ENCODE measurements at regions not wholly inside any gene's neighbourhood (a gene's known extent, or its start where the extent isn't known, plus 50 kb on each side); places are given as distances from the start of the nearest gene placed in this dataset.

DNA sequence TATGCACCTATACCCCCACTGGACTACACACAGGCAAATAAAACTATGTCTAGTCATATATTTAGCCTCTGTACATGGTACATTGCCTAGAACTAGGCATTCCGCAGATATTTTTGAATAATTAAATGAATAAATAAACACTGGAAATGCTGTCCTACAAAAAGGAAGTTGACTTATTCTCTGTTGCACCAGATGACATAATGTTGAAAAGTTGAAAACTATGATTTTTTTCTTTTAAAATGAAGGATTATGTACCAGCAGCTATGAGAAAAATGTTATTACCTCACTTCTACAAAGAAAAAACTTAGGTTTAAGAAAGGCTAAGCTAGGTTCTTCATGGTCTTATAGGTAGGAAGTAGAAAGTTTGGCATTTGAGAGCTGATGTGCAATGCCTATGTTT is 856.6 kb downstream of the METTL15 start:
- H3K27ac ChIP-seq (ENCODE audit: low read length in 2 of 2): no peak overlapping the region
- no peak overlapping the region for H3K4me3 ChIP-seq (ENCODE audit: control extremely low read depth in 1 of 5, extremely low read depth in 1 of 5, insufficient read depth in 1 of 5, low read depth in 2 of 5, low read length in 4 of 5)
- H3K27me3 ChIP-seq (replicated peaks in 1 of 4; ENCODE audit: control extremely low read depth in 1 of 4, control insufficient read depth in 3 of 4, insufficient read depth in 4 of 4, low read length in 3 of 4): no peaks in the 10 kb centered on the region
- H3K9me3 ChIP-seq (ENCODE audit: control extremely low read depth in 1 of 3, control insufficient read depth in 2 of 3, insufficient read depth in 1 of 3, low read length in 2 of 3): no peaks in the 10 kb centered on the region
- H3K79me2 ChIP-seq (ENCODE audit: control insufficient read depth, insufficient read depth, low read length): no peaks in the 10 kb centered on the region
- no CpG with 5 or more reads among the region's 1 CpG for WGBS (ENCODE audit: insufficient coverage)
- DNase-seq (no peak), ATAC-seq (ENCODE audit: low read depth) (no peak)
- H2AFZ ChIP-seq (ENCODE audit: insufficient read depth, low read depth, low read length, poor library complexity, severe bottlenecking): no peak overlapping the region
- Mint-ChIP-seq H3K27me3 (no peaks in the 10 kb centered on the region), H3K4me3 (no peak overlapping the region), H3K27ac (no peak overlapping the region), H3K9me3 (ENCODE audit: insufficient read depth) (no peaks in the 10 kb centered on the region), H3K4me1 (no peaks in the 10 kb centered on the region)
- no peaks in the 10 kb centered on the region for H3K4me1 ChIP-seq (ENCODE audit: control insufficient read depth in 2 of 2, insufficient read depth in 2 of 2, low read length in 2 of 2)
- H3K36me3 ChIP-seq (replicated peaks in 1 of 2; ENCODE audit: control extremely low read depth in 1 of 2, control insufficient read depth in 1 of 2, extremely low read depth in 1 of 2, insufficient read depth in 2 of 2, low read length in 1 of 2): no peaks in the 10 kb centered on the region
- H4K20me1 ChIP-seq (ENCODE audit: control insufficient read depth, insufficient read depth, low read length, poor library complexity, severe bottlenecking): no peaks in the 10 kb centered on the region
- ChIA-PET POLR2A (no interaction called here), CTCF (no interaction called here)
- H3K4me2 ChIP-seq (replicated peaks; ENCODE audit: low read depth, low read length, poor library complexity, severe bottlenecking): no peak overlapping the region
- H3K9ac ChIP-seq (ENCODE audit: low read length): no peak overlapping the region
- intact Hi-C loops (cut with micrococcal nuclease): no loop called here
- TF ChIP-seq EZH2 (IDR thresholded peaks at IDR 0.05; ENCODE audit: borderline replicate concordance, insufficient read depth, low read depth, low read length, poor library complexity, severe bottlenecking): no peak
- TF ChIP-seq, protein P1, sequence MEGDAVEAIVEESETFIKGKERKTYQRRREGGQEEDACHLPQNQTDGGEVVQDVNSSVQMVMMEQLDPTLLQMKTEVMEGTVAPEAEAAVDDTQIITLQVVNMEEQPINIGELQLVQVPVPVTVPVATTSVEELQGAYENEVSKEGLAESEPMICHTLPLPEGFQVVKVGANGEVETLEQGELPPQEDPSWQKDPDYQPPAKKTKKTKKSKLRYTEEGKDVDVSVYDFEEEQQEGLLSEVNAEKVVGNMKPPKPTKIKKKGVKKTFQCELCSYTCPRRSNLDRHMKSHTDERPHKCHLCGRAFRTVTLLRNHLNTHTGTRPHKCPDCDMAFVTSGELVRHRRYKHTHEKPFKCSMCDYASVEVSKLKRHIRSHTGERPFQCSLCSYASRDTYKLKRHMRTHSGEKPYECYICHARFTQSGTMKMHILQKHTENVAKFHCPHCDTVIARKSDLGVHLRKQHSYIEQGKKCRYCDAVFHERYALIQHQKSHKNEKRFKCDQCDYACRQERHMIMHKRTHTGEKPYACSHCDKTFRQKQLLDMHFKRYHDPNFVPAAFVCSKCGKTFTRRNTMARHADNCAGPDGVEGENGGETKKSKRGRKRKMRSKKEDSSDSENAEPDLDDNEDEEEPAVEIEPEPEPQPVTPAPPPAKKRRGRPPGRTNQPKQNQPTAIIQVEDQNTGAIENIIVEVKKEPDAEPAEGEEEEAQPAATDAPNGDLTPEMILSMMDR (IDR thresholded peaks at IDR 0.05): no peak

DNA sequence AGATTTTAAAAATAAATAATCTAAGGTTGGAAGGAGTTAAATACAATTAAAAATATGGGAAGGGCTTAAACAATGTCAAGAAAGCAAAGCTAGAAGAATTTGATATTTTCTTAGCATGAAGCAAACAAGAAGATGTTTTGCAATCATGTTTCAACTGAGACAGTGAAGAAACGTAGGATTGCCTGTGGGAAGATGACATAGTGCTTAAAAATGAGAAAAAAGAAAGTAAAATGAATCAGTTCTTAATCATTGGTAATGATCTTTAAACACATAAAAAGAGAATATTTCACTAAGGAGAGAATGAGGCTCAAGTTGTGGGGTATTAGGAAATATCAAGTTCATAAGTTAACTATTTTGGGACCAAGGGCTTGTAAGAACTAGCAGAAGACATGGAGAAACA is 855.0 kb downstream of the METTL15 start:
- Histone ChIP-seq H3K9me3 (ENCODE audit: control extremely low read depth in 1 of 3, control insufficient read depth in 2 of 3, insufficient read depth in 1 of 3, low read length in 2 of 3) (no peaks in the 10 kb centered on the region), H3K4me3 (ENCODE audit: control extremely low read depth in 1 of 5, extremely low read depth in 1 of 5, insufficient read depth in 1 of 5, low read depth in 2 of 5, low read length in 4 of 5) (no peak overlapping the region), H3K4me1 (ENCODE audit: control insufficient read depth in 2 of 2, insufficient read depth in 2 of 2, low read length in 2 of 2) (no peaks in the 10 kb centered on the region), H3K9ac (ENCODE audit: low read length) (no peak overlapping the region), H2AFZ (ENCODE audit: insufficient read depth, low read depth, low read length, poor library complexity, severe bottlenecking) (no peak overlapping the region), H4K20me1 (ENCODE audit: control insufficient read depth, insufficient read depth, low read length, poor library complexity, severe bottlenecking) (no peaks in the 10 kb centered on the region), H3K36me3 (replicated peaks in 1 of 2; ENCODE audit: control extremely low read depth in 1 of 2, control insufficient read depth in 1 of 2, extremely low read depth in 1 of 2, insufficient read depth in 2 of 2, low read length in 1 of 2) (no peaks in the 10 kb centered on the region), H3K79me2 (ENCODE audit: control insufficient read depth, insufficient read depth, low read length) (no peaks in the 10 kb centered on the region), H3K27ac (ENCODE audit: low read length in 2 of 2) (no peak overlapping the region), H3K4me2 (replicated peaks; ENCODE audit: low read depth, low read length, poor library complexity, severe bottlenecking) (no peak overlapping the region), H3K27me3 (replicated peaks in 1 of 4; ENCODE audit: control extremely low read depth in 1 of 4, control insufficient read depth in 3 of 4, insufficient read depth in 4 of 4, low read length in 3 of 4) (no peaks in the 10 kb centered on the region)
- Mint-ChIP-seq H3K4me1 (no peaks in the 10 kb centered on the region), H3K9me3 (ENCODE audit: insufficient read depth) (no peaks in the 10 kb centered on the region), H3K27me3 (no peaks in the 10 kb centered on the region), H3K27ac (no peak overlapping the region), H3K4me3 (no peak overlapping the region)
- no peak for DNase-seq
- no CpG with 5 or more reads among the region's 1 CpG for WGBS (ENCODE audit: insufficient coverage)
- intact Hi-C loops (cut with micrococcal nuclease): no loop called here
- ATAC-seq (ENCODE audit: low read depth): no peak
- CTCF ChIA-PET: no interaction called here
- POLR2A ChIA-PET: no interaction called here
- TF ChIP-seq EZH2 (IDR thresholded peaks at IDR 0.05; ENCODE audit: borderline replicate concordance, insufficient read depth, low read depth, low read length, poor library complexity, severe bottlenecking): no peak
- TF ChIP-seq, protein P1 (IDR thresholded peaks at IDR 0.05): no peak

Measured in B cell (primary cell).